Heart left ventricle (tissue), 13 donors: ENCODE measurements at regions not wholly inside any gene's neighbourhood (a gene's known extent, or its start where the extent isn't known, plus 50 kb on each side); places are given as distances from the start of the nearest gene placed in this dataset.

Experiments used
- POLR2A ChIP-seq, 2 donors: fragments of 450-650 bp; IDR thresholded peaks; one replicate each; pipeline ENCODE4 v1.6.1; 2017; ENCODE audit warnings: antibody characterized with exemption in 2 of 2, mild to moderate bottlenecking in 2 of 2, moderate library complexity in 2 of 2
- TF ChIP-seq, protein P1 (sequence below), 12 donors: fragments of 200-600 bp; sonication (generic) in 4 of 12; IDR thresholded peaks; one replicate each; pipeline versions ENCODE4 v1.5.0 to v1.8.0; 2018 to 2022; ENCODE audit warnings: antibody characterized with exemption in 12 of 12, mild to moderate bottlenecking in 5 of 12
- donor health status: ischemic (EF 13 %, LVEDD 7.1; RV severe dilation, severe dysfunction).
- donor health status: DM: no; HTN: yes; CAD: no.
- donor health status: DM: no; HTN: no; CAD: no.
- donor health status: ischemic (EF 25% LVEDD 6.9; RV normal size, moderate dysfunction).
- donor health status: ischemic (EF 25% LVEDD 5.7; RV mildly dilated, moderate dysfunction).
- donor health status: ischemic (EF 35%, LVEDD 5.7; RV mildly dilated, moderate dysfunction).
- donor health status: nonischemic (EF 11% LVEDD 7.7; RV severe dilation, severe dysfunction).
- donor health status: DM: yes; HTN: yes; CAD: no.
- donor health status: PGD.
- donor health status: ischemic (EF 29% LVEDD 5.4; RV normal size, mild dysfunction).
- donor health status: nonischemic (EF 23%, LVEDD 6.1; RV moderate dilation, normal function).

DNA sequence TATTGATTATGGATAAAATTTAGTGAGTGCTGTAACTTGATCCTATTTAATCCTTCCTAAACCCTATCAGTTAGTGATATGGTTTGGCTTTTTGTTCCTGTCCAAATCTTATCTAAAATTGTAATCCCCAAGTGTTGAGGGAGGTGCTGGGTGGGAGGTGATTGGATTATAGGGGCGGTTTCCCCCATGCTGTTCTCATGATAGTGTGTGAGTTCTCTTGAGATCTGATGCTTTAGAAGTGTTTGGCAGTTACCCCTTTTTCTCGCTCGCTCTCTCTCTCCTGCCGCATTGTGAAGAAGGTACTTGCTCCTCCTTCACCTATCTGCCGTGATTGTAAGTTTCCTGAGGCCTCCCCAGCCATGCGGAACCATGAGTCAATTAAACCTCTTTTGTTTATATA is 134.0 kb upstream of the SUCLG2 start:
- no peak for TF ChIP-seq POLR2A (IDR thresholded peaks at IDR 0.05)
- TF ChIP-seq, protein P1, sequence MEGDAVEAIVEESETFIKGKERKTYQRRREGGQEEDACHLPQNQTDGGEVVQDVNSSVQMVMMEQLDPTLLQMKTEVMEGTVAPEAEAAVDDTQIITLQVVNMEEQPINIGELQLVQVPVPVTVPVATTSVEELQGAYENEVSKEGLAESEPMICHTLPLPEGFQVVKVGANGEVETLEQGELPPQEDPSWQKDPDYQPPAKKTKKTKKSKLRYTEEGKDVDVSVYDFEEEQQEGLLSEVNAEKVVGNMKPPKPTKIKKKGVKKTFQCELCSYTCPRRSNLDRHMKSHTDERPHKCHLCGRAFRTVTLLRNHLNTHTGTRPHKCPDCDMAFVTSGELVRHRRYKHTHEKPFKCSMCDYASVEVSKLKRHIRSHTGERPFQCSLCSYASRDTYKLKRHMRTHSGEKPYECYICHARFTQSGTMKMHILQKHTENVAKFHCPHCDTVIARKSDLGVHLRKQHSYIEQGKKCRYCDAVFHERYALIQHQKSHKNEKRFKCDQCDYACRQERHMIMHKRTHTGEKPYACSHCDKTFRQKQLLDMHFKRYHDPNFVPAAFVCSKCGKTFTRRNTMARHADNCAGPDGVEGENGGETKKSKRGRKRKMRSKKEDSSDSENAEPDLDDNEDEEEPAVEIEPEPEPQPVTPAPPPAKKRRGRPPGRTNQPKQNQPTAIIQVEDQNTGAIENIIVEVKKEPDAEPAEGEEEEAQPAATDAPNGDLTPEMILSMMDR (IDR thresholded peaks at IDR 0.05): no peak
